Pancreas (tissue), 10 donors: ENCODE measurements at regions not wholly inside any gene's neighbourhood (a gene's known extent, or its start where the extent isn't known, plus 50 kb on each side); places are given as distances from the start of the nearest gene placed in this dataset.

ENCODE experiments used
- ATAC-seq, 4 donors: fragments of 200-7000 bp; cut with Tn5 transposase; one replicate each; pipeline versions ENCODE4 v1.8.0 to v1.9.1; 2020; ENCODE audit warnings: mild to moderate bottlenecking in 4 of 4, moderate library complexity in 4 of 4
- DNase-seq, 6 donors: peaks; one replicate each; pipeline ENCODE4 v3.0.0-alpha.2; 2020
- FAIRE-seq: peaks from 2 replicates; lab custom pipeline; 2012; peaks lifted over from hg19 to GRCh38; lab: Jason Lieb, UNC
- H3K27ac ChIP-seq, 4 donors: fragments of 200-600 bp; sonication (generic); 1 replicate in 3 of 4; 2 replicates in 1 of 4; pipeline versions ENCODE4 v1.5.0 to v1.8.0; 2020
- H3K27me3 ChIP-seq, 4 donors: fragments of 200-600 bp; one replicate each; pipeline ENCODE4 v1.8.0; 2021
- H3K36me3 ChIP-seq, 3 donors: fragments of 200-600 bp; sonication (generic) in 1 of 3; one replicate each; pipeline versions ENCODE4 v1.5.0 to v1.8.0; 2020 to 2021
- H3K4me1 ChIP-seq, 3 donors: fragments of 200-600 bp; one replicate each; pipeline ENCODE4 v1.8.0; 2021
- H3K4me3 ChIP-seq, 4 donors: fragments of 200-600 bp; sonication (generic) in 2 of 4; one replicate each; pipeline versions ENCODE4 v1.5.0 to v1.8.0; 2020 to 2021
- H3K9me3 ChIP-seq, 4 donors: fragments of 200-600 bp; one replicate each; pipeline ENCODE4 v1.8.0; 2021
- WGBS, 2 donors: extraction: QIAGEN DNeasy Blood & Tissue Kit; methylation state at CpG; one replicate each; pipeline ENCODE4 v1.1.7; 2013; 5-methylcytosine and 5-hydroxymethylcytosine counted together
- intact Hi-C, 3 donors: fragments of 100-400 bp; cut with DNase I; formaldehyde crosslinking; loops; one replicate each; pipeline versions ENCODE4 v1.11.1 to v1.14.2; 2022
- TF ChIP-seq, protein P1 (sequence below), 4 donors: fragments of 200-600 bp; sonication (generic) in 3 of 4; IDR thresholded peaks; one replicate each; pipeline versions ENCODE4 v1.5.0 to v1.8.0; 2021; ENCODE audit warnings: antibody characterized with exemption in 4 of 4
- donor health status: healthy with polysubstance abuse.
- donor health status: DM: no; HTN: no; CAD: no; lungs with moderate emphysema.
- donor health status: DM: no; HTN: no; CAD: no.
- donor health status: control.
- donor health status: control.
- donor health status: Bipolar disorder and iron deficiency.
- donor health status: DM: yes; HTN: yes; CAD: no.
- donor health status: DM: no; HTN: no; CAD: no.
- donor health status: DM: no; HTN: no; CAD: no.
- donor health status: DM: yes; HTN: yes; CAD: no.

DNA sequence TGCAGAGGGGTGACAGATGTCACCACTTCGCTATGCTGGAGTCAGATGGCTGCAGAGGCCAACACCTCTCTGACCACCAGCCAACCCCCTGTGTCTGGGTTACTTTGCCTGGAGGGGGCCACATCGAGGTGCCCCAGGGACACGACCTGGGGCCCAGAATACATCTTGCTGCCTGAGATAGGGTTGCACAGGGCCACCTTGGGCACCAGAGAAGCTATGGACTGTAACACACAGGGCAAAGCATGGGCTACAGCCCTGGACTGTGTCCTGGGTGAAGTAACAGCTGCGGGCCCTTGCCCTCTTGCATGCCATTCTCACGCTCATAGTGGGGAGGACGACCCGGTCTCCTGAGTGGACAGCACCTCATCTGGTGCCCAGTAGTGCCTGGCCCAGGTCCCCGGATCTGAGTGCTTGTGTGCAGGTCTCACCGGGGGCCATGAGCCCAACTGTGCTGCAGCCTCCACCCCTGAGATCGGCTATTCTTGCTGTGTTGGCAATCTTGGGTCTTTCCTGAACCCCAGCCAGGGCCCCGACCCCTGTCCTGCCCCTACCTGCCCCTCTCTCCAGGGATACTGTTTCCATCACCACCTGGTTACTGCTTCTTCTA is 115.2 kb upstream of the GDF10 start:
- WGBS, 2 donors: 87 to 90% methylated on average over 11 of the region's 11 CpGs
- FAIRE-seq: no peak
- Histone ChIP-seq H3K36me3 (no peaks in the 10 kb centered on the region), H3K4me3 (no peak overlapping the region), H3K27ac (no peak overlapping the region), H3K27me3 (no peaks in the 10 kb centered on the region), H3K4me1 (no peaks in the 10 kb centered on the region), H3K9me3 (no peaks in the 10 kb centered on the region)
- no peak for ATAC-seq
- DNase-seq: peak in 1 of 6 donors; percentile 31
- intact Hi-C loops: no loop called here
- TF ChIP-seq, protein P1, sequence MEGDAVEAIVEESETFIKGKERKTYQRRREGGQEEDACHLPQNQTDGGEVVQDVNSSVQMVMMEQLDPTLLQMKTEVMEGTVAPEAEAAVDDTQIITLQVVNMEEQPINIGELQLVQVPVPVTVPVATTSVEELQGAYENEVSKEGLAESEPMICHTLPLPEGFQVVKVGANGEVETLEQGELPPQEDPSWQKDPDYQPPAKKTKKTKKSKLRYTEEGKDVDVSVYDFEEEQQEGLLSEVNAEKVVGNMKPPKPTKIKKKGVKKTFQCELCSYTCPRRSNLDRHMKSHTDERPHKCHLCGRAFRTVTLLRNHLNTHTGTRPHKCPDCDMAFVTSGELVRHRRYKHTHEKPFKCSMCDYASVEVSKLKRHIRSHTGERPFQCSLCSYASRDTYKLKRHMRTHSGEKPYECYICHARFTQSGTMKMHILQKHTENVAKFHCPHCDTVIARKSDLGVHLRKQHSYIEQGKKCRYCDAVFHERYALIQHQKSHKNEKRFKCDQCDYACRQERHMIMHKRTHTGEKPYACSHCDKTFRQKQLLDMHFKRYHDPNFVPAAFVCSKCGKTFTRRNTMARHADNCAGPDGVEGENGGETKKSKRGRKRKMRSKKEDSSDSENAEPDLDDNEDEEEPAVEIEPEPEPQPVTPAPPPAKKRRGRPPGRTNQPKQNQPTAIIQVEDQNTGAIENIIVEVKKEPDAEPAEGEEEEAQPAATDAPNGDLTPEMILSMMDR (IDR thresholded peaks at IDR 0.05): no peak

DNA sequence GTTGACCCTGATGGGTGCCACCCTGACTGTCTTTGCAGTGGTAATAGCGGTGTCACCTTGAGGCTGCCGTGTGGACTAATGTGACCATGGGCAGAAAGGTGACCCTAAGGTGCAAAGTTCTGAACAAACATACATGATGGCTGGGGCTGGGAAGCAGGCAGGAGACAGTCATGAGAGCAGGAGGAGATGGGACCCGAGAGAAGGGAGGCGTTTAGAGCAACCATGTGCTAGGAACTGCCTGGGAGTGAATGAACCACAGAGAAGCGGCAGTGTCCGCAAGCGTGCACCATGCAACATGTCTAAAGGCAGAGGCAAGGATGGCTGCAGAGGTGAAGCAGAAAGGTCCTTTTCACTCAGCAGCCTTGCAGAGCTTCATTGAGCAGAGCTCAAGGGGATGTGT is 113.1 kb upstream of the GDF10 start:
- H3K4me3 ChIP-seq: no peak overlapping the region
- intact Hi-C loops: no loop called here
- no peak for DNase-seq
- TF ChIP-seq, protein P1 (IDR thresholded peaks at IDR 0.05): no peak
- 90 to 94% methylated on average over 7 of the region's 7 CpGs for WGBS, 2 donors
- H3K36me3 ChIP-seq: no peaks in the 10 kb centered on the region
- no peaks in the 10 kb centered on the region for H3K4me1 ChIP-seq
- H3K27ac ChIP-seq: no peak overlapping the region
- H3K27me3 ChIP-seq: no peaks in the 10 kb centered on the region
- ATAC-seq: no peak
- no peaks in the 10 kb centered on the region for H3K9me3 ChIP-seq
- no peak for FAIRE-seq

DNA sequence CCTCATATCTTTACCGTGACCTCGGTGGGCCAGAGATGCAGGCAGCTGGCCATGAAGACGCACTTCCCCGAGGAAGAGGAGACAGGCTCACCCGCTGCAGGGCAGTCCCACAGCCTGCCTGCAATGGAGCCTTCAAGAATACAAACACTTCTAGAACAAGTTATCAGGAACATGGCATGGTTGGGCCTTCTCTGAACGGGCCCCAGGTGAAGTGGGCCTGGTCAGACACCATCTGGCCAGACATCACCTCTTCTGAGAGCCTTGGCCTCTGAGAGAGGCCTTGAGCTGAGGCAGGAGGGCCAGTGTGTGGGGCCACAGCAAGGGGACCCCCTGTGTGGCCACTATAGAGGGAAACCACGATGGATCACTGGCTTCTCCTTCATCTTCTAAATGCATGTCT is 112.4 kb upstream of the GDF10 start:
- WGBS, 2 donors: 64 to 71% methylated on average over 7 of the region's 7 CpGs
- Histone ChIP-seq H3K4me3 (no peak overlapping the region), H3K9me3 (no peaks in the 10 kb centered on the region), H3K27ac (no peak overlapping the region), H3K36me3 (no peaks in the 10 kb centered on the region), H3K27me3 (no peaks in the 10 kb centered on the region), H3K4me1 (no peaks in the 10 kb centered on the region)
- DNase-seq (no peak), FAIRE-seq (no peak), ATAC-seq (no peak)
- TF ChIP-seq, protein P1 (IDR thresholded peaks at IDR 0.05): no peak
- intact Hi-C loops: no loop called here

DNA sequence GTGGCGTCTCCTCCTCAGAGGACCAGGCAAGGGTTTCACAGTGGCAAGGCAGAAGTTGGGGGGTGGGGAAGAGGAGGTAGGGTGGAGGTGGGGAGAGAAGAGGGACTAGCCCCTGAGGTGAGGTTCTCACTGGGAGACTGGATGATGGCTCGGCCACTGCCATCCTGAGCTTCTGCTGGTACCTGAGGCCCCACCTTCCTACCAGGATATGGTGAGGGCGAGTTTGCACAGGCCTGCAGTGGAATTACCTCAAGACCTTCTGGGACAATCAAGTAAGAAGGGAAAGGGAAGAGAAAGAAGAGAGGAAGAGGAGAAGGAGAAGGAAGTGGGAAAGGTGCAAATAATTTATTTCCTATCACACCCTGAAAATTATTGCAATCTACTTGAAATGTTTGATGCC is 111.8 kb upstream of the GDF10 start:
- Histone ChIP-seq H3K4me3 (no peak overlapping the region), H3K27me3 (no peaks in the 10 kb centered on the region), H3K4me1 (no peaks in the 10 kb centered on the region), H3K9me3 (no peaks in the 10 kb centered on the region), H3K36me3 (no peaks in the 10 kb centered on the region), H3K27ac (no peak overlapping the region)
- DNase-seq (no peak), ATAC-seq (no peak), FAIRE-seq (no peak)
- TF ChIP-seq, protein P1 (IDR thresholded peaks at IDR 0.05): no peak
- intact Hi-C loops: no loop called here
- WGBS, 2 donors: 74 to 81% methylated on average over 3 of the region's 3 CpGs

DNA sequence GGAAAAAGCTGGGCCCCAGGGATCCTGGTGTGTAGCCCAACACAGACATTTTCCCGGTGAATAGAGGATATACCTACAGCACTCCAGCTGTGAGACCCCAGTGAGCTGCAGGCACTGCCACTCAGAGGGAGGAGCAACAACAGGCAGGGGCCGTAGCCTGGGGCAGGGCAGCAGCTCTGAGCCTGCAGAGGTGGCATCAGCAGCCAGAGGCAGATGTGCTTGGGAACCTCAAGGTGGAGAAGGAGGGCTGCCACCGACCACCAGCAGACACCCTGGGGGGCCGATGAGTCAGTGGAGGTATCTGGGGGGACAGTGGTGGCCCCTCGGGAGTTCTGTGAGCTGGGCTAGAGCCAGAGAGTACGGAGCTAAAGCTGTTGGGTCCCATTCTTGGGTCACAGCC is 110.2 kb upstream of the GDF10 start:
- H3K4me1 ChIP-seq: no peaks in the 10 kb centered on the region
- H3K9me3 ChIP-seq: no peaks in the 10 kb centered on the region
- DNase-seq (no peak), ATAC-seq (no peak), FAIRE-seq (no peak)
- 81 to 87% methylated on average over 6 of the region's 6 CpGs for WGBS, 2 donors
- intact Hi-C loops: no loop called here
- H3K36me3 ChIP-seq: no peaks in the 10 kb centered on the region
- no peaks in the 10 kb centered on the region for H3K27me3 ChIP-seq
- H3K4me3 ChIP-seq: no peak overlapping the region
- TF ChIP-seq, protein P1 (IDR thresholded peaks at IDR 0.05): no peak
- no peak overlapping the region for H3K27ac ChIP-seq
